Neural cell (in vitro differentiated cells): ENCODE measurements at regions not wholly inside any gene's neighbourhood (a gene's known extent, or its start where the extent isn't known, plus 50 kb on each side); places are given as distances from the start of the nearest gene placed in this dataset.

Source experiments
- H2AFZ ChIP-seq: fragments of 200-600, 300-800 bp; sonication (generic), shearing (Covaris generic); 2 replicates; pipeline ENCODE4 v1.6.0; 2014; ENCODE audit warnings: low read depth, mild to moderate bottlenecking, antibody characterized with exemption, low read length, moderate library complexity
- H3F3A ChIP-seq: fragments of 200-600 bp; shearing (Covaris generic); 2 replicates; pipeline ENCODE4 v1.6.1; 2016; ENCODE audit warnings: mild to moderate bottlenecking, moderate library complexity, mixed read lengths, antibody characterized with exemption, low read length; ENCODE audit not compliant: insufficient read depth, poor library complexity, severe bottlenecking
- H3K27ac ChIP-seq: fragments of 200-600, 300-800 bp; sonication (generic), shearing (Covaris generic); 2 replicates; pipeline ENCODE4 v1.5.1; 2014; ENCODE audit warnings: mild to moderate bottlenecking, low read length, moderate library complexity
- H3K27me3 ChIP-seq: fragments of 300-800, 200-600 bp; sonication (generic), shearing (Covaris generic); 2 replicates; pipeline ENCODE4 v1.6.0; 2014; ENCODE audit warnings: mild to moderate bottlenecking, low read depth, low read length, moderate library complexity; ENCODE audit not compliant: insufficient read depth
- H3K36me3 ChIP-seq: fragments of 300-800, 200-600 bp; sonication (generic), shearing (Covaris generic); 2 replicates; pipeline ENCODE4 v1.5.1; 2014; ENCODE audit warnings: mild to moderate bottlenecking, antibody characterized with exemption, low read length, moderate library complexity; ENCODE audit not compliant: insufficient read depth
- H3K4me2 ChIP-seq: fragments of 300-800, 200-600 bp; sonication (generic), shearing (Covaris generic); 2 replicates; pipeline ENCODE4 v1.6.0; 2014; ENCODE audit warnings: mild to moderate bottlenecking, low read length
- H3K4me3 ChIP-seq: fragments of 300-800, 200-600 bp; sonication (generic), shearing (Covaris generic); 2 replicates; pipeline ENCODE4 v1.5.1; 2014; ENCODE audit warnings: mild to moderate bottlenecking, low read length, moderate library complexity
- H3K79me2 ChIP-seq: fragments of 200-600 bp; shearing (Covaris generic); replicated peaks from 2 replicates; pipeline ENCODE4 v1.6.0; 2014; ENCODE audit warnings: mild to moderate bottlenecking, low read length, moderate library complexity; ENCODE audit not compliant: insufficient read depth
- H3K9ac ChIP-seq: fragments of 300-800, 200-600 bp; sonication (generic), shearing (Covaris generic); 2 replicates; pipeline ENCODE4 v1.6.1; 2016; ENCODE audit warnings: mild to moderate bottlenecking, low read length, mixed read lengths
- H3K9me2 ChIP-seq: fragments of 200-600 bp; shearing (Covaris generic); 2 replicates; pipeline ENCODE4 v1.6.1; 2016; ENCODE audit warnings: mild to moderate bottlenecking, low read length, mixed read lengths; ENCODE audit not compliant: insufficient read depth
- H3K9me3 ChIP-seq: fragments of 200-600, 300-800 bp; sonication (generic), shearing (Covaris generic); 2 replicates; pipeline ENCODE4 v1.6.1; 2016; ENCODE audit warnings: mild to moderate bottlenecking, mixed run types, low read length, moderate library complexity, mixed read lengths
- H4K20me1 ChIP-seq: fragments of 200-600 bp; shearing (Covaris generic); 2 replicates; pipeline ENCODE4 v1.6.1; 2016; ENCODE audit warnings: mild to moderate bottlenecking, mixed run types; ENCODE audit not compliant: insufficient read depth
- CTCF ChIP-seq: fragments of 450-650 bp; IDR thresholded peaks from 2 replicates; pipeline ENCODE4 v1.5.1; 2014; ENCODE audit warnings: antibody characterized with exemption, mild to moderate bottlenecking, moderate library complexity; ENCODE audit not compliant: poor library complexity, severe bottlenecking
- EP300 ChIP-seq: fragments of 450-650 bp; conservative IDR thresholded peaks from 2 replicates; pipeline ENCODE4 v1.6.1; 2014; ENCODE audit warnings: antibody characterized with exemption, mild to moderate bottlenecking, moderate library complexity; ENCODE audit not compliant: poor library complexity, severe bottlenecking
- EZH2 ChIP-seq: fragments of 200-600, 300-800 bp; shearing (Covaris generic), sonication (generic); IDR thresholded peaks from 2 replicates; pipeline ENCODE4 v1.6.1; 2014; ENCODE audit warnings: antibody characterized with exemption, low read length, borderline replicate concordance, mild to moderate bottlenecking; ENCODE audit not compliant: insufficient read depth, poor library complexity, severe bottlenecking
- MXI1 ChIP-seq: fragments of 450-650 bp; conservative IDR thresholded peaks from 2 replicates; pipeline ENCODE4 v1.6.1; 2014; ENCODE audit warnings: antibody characterized with exemption, mild to moderate bottlenecking; ENCODE audit not compliant: poor library complexity, severe bottlenecking
- POLR2AphosphoS5 ChIP-seq: IDR thresholded peaks from 2 replicates; pipeline ENCODE4 v1.6.1; 2012
- RAD21 ChIP-seq: fragments of 450-650 bp; conservative IDR thresholded peaks from 2 replicates; pipeline ENCODE4 v1.6.1; 2014; ENCODE audit warnings: antibody characterized with exemption, mild to moderate bottlenecking, moderate library complexity
- SMC3 ChIP-seq: fragments of 450-650 bp; conservative IDR thresholded peaks from 2 replicates; pipeline ENCODE4 v1.6.1; 2014; ENCODE audit warnings: antibody characterized with exemption, mild to moderate bottlenecking, moderate library complexity; ENCODE audit not compliant: poor library complexity
- TAF1 ChIP-seq: IDR thresholded peaks from 2 replicates; pipeline ENCODE4 v1.6.1; 2012; ENCODE audit warnings: low read depth
- TF ChIP-seq, protein P1 (sequence below): IDR thresholded peaks from 2 replicates; pipeline ENCODE4 v1.6.1; 2012; ENCODE audit warnings: borderline replicate concordance

DNA sequence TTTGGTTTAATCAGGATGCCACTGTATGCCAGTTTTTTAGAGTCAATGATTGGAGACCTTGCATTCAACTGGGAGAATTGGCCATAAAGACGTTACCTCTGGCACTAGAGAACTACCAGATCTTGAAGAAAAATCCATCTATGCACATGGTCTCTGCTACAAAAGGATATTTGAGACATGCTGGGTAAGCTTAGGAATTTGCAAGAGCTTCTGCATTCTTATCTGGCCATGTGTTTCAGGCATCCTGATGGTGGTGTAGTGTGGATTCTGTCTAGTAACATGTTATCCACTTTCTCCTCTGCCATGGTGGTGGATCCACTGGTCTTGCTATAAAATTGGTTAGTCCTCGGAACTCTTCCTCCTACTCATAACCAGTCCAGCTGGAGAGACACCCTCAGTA, 185.3 kb upstream of the WDFY3 start:
- no peaks in the 10 kb centered on the region for H3K9me2 ChIP-seq
- TF ChIP-seq, protein P1, sequence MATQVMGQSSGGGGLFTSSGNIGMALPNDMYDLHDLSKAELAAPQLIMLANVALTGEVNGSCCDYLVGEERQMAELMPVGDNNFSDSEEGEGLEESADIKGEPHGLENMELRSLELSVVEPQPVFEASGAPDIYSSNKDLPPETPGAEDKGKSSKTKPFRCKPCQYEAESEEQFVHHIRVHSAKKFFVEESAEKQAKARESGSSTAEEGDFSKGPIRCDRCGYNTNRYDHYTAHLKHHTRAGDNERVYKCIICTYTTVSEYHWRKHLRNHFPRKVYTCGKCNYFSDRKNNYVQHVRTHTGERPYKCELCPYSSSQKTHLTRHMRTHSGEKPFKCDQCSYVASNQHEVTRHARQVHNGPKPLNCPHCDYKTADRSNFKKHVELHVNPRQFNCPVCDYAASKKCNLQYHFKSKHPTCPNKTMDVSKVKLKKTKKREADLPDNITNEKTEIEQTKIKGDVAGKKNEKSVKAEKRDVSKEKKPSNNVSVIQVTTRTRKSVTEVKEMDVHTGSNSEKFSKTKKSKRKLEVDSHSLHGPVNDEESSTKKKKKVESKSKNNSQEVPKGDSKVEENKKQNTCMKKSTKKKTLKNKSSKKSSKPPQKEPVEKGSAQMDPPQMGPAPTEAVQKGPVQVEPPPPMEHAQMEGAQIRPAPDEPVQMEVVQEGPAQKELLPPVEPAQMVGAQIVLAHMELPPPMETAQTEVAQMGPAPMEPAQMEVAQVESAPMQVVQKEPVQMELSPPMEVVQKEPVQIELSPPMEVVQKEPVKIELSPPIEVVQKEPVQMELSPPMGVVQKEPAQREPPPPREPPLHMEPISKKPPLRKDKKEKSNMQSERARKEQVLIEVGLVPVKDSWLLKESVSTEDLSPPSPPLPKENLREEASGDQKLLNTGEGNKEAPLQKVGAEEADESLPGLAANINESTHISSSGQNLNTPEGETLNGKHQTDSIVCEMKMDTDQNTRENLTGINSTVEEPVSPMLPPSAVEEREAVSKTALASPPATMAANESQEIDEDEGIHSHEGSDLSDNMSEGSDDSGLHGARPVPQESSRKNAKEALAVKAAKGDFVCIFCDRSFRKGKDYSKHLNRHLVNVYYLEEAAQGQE: no peak
- TF ChIP-seq TAF1: no peak
- TF ChIP-seq EZH2: no peak
- TF ChIP-seq RAD21: no peak
- no peak for TF ChIP-seq CTCF
- no peak for TF ChIP-seq EP300
- no peak for TF ChIP-seq SMC3
- no peak for TF ChIP-seq MXI1
- no peak for TF ChIP-seq POLR2AphosphoS5
- H2AFZ ChIP-seq: no peak overlapping the region
- H4K20me1 ChIP-seq: no peaks in the 10 kb centered on the region
- no peaks in the 10 kb centered on the region for H3K36me3 ChIP-seq
- no peaks in the 10 kb centered on the region for H3K9me3 ChIP-seq
- H3F3A ChIP-seq: no peaks in the 10 kb centered on the region
- H3K9ac ChIP-seq: no peak overlapping the region
- H3K27ac ChIP-seq: no peak overlapping the region
- H3K79me2 ChIP-seq: no peaks in the 10 kb centered on the region
- no peaks in the 10 kb centered on the region for H3K27me3 ChIP-seq
- H3K4me2 ChIP-seq: no peak overlapping the region
- no peak overlapping the region for H3K4me3 ChIP-seq

- Histone ChIP-seq H3K9me3 (no peaks in the 10 kb centered on the region), H3K36me3 (no peaks in the 10 kb centered on the region), H2AFZ (no peak overlapping the region), H3K9ac (no peak overlapping the region), H3K9me2 (no peaks in the 10 kb centered on the region), H3K27me3 (no peaks in the 10 kb centered on the region), H3K4me3 (no peak overlapping the region), H3K79me2 (no peaks in the 10 kb centered on the region), H3K27ac (no peak overlapping the region), H3K4me2 (no peak overlapping the region), H3F3A (no peaks in the 10 kb centered on the region), H4K20me1 (no peaks in the 10 kb centered on the region)
- no peak for TF ChIP-seq MXI1
Observed at GRCh38 chr4:85152480-85152879, 186.0 kb upstream of the WDFY3 start.

DNA sequence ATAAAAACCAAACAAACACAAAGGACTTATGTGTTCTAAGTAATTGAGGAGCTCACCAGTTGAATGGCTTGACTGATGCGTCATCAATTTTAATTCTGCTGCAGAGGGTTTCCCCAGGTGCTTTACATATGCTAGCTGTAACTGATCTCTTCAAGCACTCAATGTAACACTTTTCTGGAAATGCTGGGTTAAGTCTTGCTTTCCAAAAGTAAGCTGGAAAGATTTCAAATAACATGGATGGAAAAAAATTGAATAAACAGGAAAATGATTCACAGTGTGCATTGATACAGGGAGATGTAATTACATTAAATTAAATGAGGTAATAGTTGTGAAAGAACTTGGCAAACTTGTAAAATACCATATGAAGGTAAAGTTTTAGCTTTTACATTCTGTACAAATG, 186.7 kb upstream of the WDFY3 start:
- no peaks in the 10 kb centered on the region for H3K36me3 ChIP-seq
- H3K79me2 ChIP-seq: no peaks in the 10 kb centered on the region
- H3K27ac ChIP-seq: no peak overlapping the region
- no peaks in the 10 kb centered on the region for H3K27me3 ChIP-seq
- no peak overlapping the region for H2AFZ ChIP-seq
- TF ChIP-seq, protein P1: no peak
- TF ChIP-seq SMC3 (no peak), TAF1 (no peak), MXI1 (no peak), CTCF (no peak), EP300 (no peak), POLR2AphosphoS5 (no peak), EZH2 (no peak), RAD21 (no peak)
- no peaks in the 10 kb centered on the region for H4K20me1 ChIP-seq
- H3K4me2 ChIP-seq: no peak overlapping the region
- H3K9ac ChIP-seq: no peak overlapping the region
- H3K9me2 ChIP-seq: no peaks in the 10 kb centered on the region
- H3F3A ChIP-seq: no peaks in the 10 kb centered on the region
- no peak overlapping the region for H3K4me3 ChIP-seq
- H3K9me3 ChIP-seq: no peaks in the 10 kb centered on the region
